GM12891 (cell line): ENCODE measurements at regions not wholly inside any gene's neighbourhood (a gene's known extent, or its start where the extent isn't known, plus 50 kb on each side); places are given as distances from the start of the nearest gene placed in this dataset.

Experiments used
- PAX5 ChIP-seq: IDR thresholded peaks from 2 replicates; pipeline ENCODE4 v1.6.1; 2011; ENCODE audit warnings: low read length, moderate library complexity, mild to moderate bottlenecking; ENCODE audit not compliant: insufficient read depth, severe bottlenecking
- POLR2AphosphoS5 ChIP-seq: IDR thresholded peaks from 2 replicates; pipeline ENCODE4 v1.6.1; 2011; ENCODE audit warnings: low read depth, low read length, control low read depth

DNA sequence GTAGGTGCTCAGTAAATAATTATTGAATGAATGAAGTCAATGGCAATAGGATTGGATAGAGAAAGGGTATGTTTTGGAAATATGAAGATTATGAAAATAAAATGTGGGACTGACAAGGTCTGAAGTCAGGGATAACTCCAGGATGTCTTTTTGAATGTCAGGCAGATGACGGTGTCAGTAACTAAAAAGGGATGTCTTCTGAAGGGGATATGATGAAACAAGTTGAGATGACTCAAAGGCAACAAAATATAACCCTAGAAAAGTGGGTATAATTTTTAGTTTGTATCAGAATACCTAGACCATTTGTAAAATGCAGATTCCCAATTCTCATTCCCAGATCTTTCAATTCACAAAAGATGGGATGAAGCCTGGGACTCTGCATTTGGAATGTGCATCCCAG, 257.3 kb upstream of the SGK1 start:
- TF ChIP-seq POLR2AphosphoS5 (no peak), PAX5 (no peak)
